Skeletal muscle tissue (tissue), 3 donors: ENCODE measurements at regions not wholly inside any gene's neighbourhood (a gene's known extent, or its start where the extent isn't known, plus 50 kb on each side); places are given as distances from the start of the nearest gene placed in this dataset.

Experiments used
- H3K27ac ChIP-seq: one replicate; pipeline ENCODE4 v1.7.0; 2013; ENCODE audit warnings: mild to moderate bottlenecking, low read depth, low read length, inconsistent platforms
- H3K27me3 ChIP-seq, 3 donors: one replicate each; pipeline ENCODE4 v1.7.0; 2013; ENCODE audit warnings: low read length in 3 of 3; ENCODE audit not compliant: control insufficient read depth in 3 of 3, insufficient read depth in 3 of 3
- H3K36me3 ChIP-seq, 3 donors: one replicate each; pipeline ENCODE4 v1.7.0; 2013; ENCODE audit warnings: low read length in 3 of 3; ENCODE audit not compliant: control insufficient read depth in 3 of 3, insufficient read depth in 3 of 3
- H3K4me1 ChIP-seq, 3 donors: one replicate each; pipeline ENCODE4 v1.7.0; 2013; ENCODE audit warnings: low read length in 3 of 3, mild to moderate bottlenecking in 3 of 3; ENCODE audit not compliant: control insufficient read depth in 3 of 3, insufficient read depth in 3 of 3
- H3K4me3 ChIP-seq, 3 donors: one replicate each; pipeline ENCODE4 v1.7.0; 2013; ENCODE audit warnings: low read length in 3 of 3
- H3K9ac ChIP-seq, 3 donors: one replicate each; pipeline ENCODE4 v1.7.0; 2013; ENCODE audit warnings: low read length in 3 of 3, mild to moderate bottlenecking in 3 of 3, moderate library complexity in 2 of 3, low read depth in 1 of 3
- H3K9me3 ChIP-seq, 3 donors: one replicate each; pipeline ENCODE4 v1.7.0; 2013; ENCODE audit warnings: low read length in 3 of 3; ENCODE audit not compliant: control insufficient read depth in 3 of 3
- donor health status: Osteomylitis.

- peaks cover 0 to 2% (median 0%) of the 10 kb centered on the region in 3 donors for H3K9me3 ChIP-seq
- H3K36me3 ChIP-seq, result no peaks in the 10 kb centered on the region
- H3K27ac ChIP-seq, result no peak overlapping the region
- H3K9ac ChIP-seq, result no peak overlapping the region
- no peak overlapping the region for H3K4me3 ChIP-seq
- H3K4me1 ChIP-seq, result no peaks in the 10 kb centered on the region
- peaks cover 0 to 3% (median 0%) of the 10 kb centered on the region in 3 donors for H3K27me3 ChIP-seq
These were observed 598.8 kb upstream of the ADAMTS16 start for GRCh38 chr5:4541334-4541733.

- no peaks in the 10 kb centered on the region for H3K36me3 ChIP-seq
- H3K27ac ChIP-seq, result no peak overlapping the region
- no peaks in the 10 kb centered on the region for H3K4me1 ChIP-seq
- H3K27me3 ChIP-seq, result peaks cover 0 to 6% (median 0%) of the 10 kb centered on the region in 3 donors
- H3K4me3 ChIP-seq, result no peak overlapping the region
- H3K9ac ChIP-seq, result no peak overlapping the region
- no peaks in the 10 kb centered on the region for H3K9me3 ChIP-seq
These were observed 597.9 kb upstream of the ADAMTS16 start for GRCh38 chr5:4542145-4542778.

- H3K4me1 ChIP-seq, result no peaks in the 10 kb centered on the region
- H3K36me3 ChIP-seq, result no peaks in the 10 kb centered on the region
- no peak overlapping the region for H3K27ac ChIP-seq
- H3K4me3 ChIP-seq, result no peak overlapping the region
- H3K27me3 ChIP-seq, result peaks cover 0 to 6% (median 0%) of the 10 kb centered on the region in 3 donors
- H3K9ac ChIP-seq, result no peak overlapping the region
- no peaks in the 10 kb centered on the region for H3K9me3 ChIP-seq
These were observed 596.0 kb upstream of the ADAMTS16 start for GRCh38 chr5:4544049-4544670.

GRCh38 chr5:4547547-4547946 is 592.6 kb upstream of the ADAMTS16 start:
- H3K9me3 ChIP-seq, result no peaks in the 10 kb centered on the region
- no peak overlapping the region for H3K9ac ChIP-seq

GRCh38 chr5:4548341-4548740 is 591.8 kb upstream of the ADAMTS16 start:
- Histone ChIP-seq H3K36me3 (no peaks in the 10 kb centered on the region), H3K9me3 (no peaks in the 10 kb centered on the region), H3K9ac (no peak overlapping the region), H3K4me1 (no peaks in the 10 kb centered on the region), H3K27ac (no peak overlapping the region), H3K27me3 (peaks cover 0 to 6% (median 0%) of the 10 kb centered on the region in 3 donors), H3K4me3 (no peak overlapping the region)

More at GRCh38 chr5:4547547-4547946, 592.6 kb upstream of the ADAMTS16 start:
- Histone ChIP-seq H3K4me3 (no peak overlapping the region), H3K4me1 (no peaks in the 10 kb centered on the region), H3K36me3 (no peaks in the 10 kb centered on the region), H3K27ac (no peak overlapping the region), H3K27me3 (peaks cover 0 to 6% (median 0%) of the 10 kb centered on the region in 3 donors)

- H3K27me3 ChIP-seq, result peaks cover 0 to 5% (median 0%) of the 10 kb centered on the region in 3 donors
- H3K27ac ChIP-seq, result no peak overlapping the region
- no peaks in the 10 kb centered on the region for H3K9me3 ChIP-seq
- no peak overlapping the region for H3K4me3 ChIP-seq
- H3K9ac ChIP-seq, result no peak overlapping the region
- peaks cover 0 to under 1% (median 0%) of the 10 kb centered on the region in 3 donors for H3K4me1 ChIP-seq
- no peaks in the 10 kb centered on the region for H3K36me3 ChIP-seq
These were observed 590.8 kb upstream of the ADAMTS16 start for GRCh38 chr5:4549351-4549750.

GRCh38 chr5:4551034-4551433 is 589.1 kb upstream of the ADAMTS16 start:
- Histone ChIP-seq H3K9me3 (no peaks in the 10 kb centered on the region), H3K27ac (no peak overlapping the region), H3K4me3 (no peak overlapping the region), H3K36me3 (no peaks in the 10 kb centered on the region), H3K27me3 (peaks cover 0 to 2% (median 0%) of the 10 kb centered on the region in 3 donors), H3K9ac (no peak overlapping the region), H3K4me1 (peaks cover 0 to 2% (median 0%) of the 10 kb centered on the region in 3 donors)

- no peaks in the 10 kb centered on the region for H3K9me3 ChIP-seq
- no peaks in the 10 kb centered on the region for H3K36me3 ChIP-seq
- H3K27me3 ChIP-seq, result no peaks in the 10 kb centered on the region
- no peak overlapping the region for H3K27ac ChIP-seq
- peaks cover 0 to 2% (median 0%) of the 10 kb centered on the region in 3 donors for H3K4me1 ChIP-seq
- H3K4me3 ChIP-seq, result no peak overlapping the region
- no peak overlapping the region for H3K9ac ChIP-seq
These were observed 587.0 kb upstream of the ADAMTS16 start for GRCh38 chr5:4553130-4553529.

GRCh38 chr5:4553978-4554377 is 586.2 kb upstream of the ADAMTS16 start:
- Histone ChIP-seq H3K9me3 (no peaks in the 10 kb centered on the region), H3K27ac (no peak overlapping the region), H3K4me1 (peaks cover 0 to 2% (median 0%) of the 10 kb centered on the region in 3 donors), H3K9ac (no peak overlapping the region), H3K27me3 (no peaks in the 10 kb centered on the region), H3K36me3 (no peaks in the 10 kb centered on the region), H3K4me3 (no peak overlapping the region)

- Histone ChIP-seq H3K27ac (no peak overlapping the region), H3K4me3 (no peak overlapping the region), H3K9ac (no peak overlapping the region), H3K9me3 (no peaks in the 10 kb centered on the region), H3K36me3 (no peaks in the 10 kb centered on the region), H3K27me3 (no peaks in the 10 kb centered on the region), H3K4me1 (peaks cover 0 to 2% (median 0%) of the 10 kb centered on the region in 3 donors)
These were observed 584.3 kb upstream of the ADAMTS16 start for GRCh38 chr5:4555725-4556285.
